ENCODE measurements at regions not wholly inside any gene's neighbourhood (a gene's known extent, or its start where the extent isn't known, plus 50 kb on each side); places are given as distances from the start of the nearest gene placed in this dataset.

GRCh38 chr15:27673766-27674445 lies 425.2 kb downstream of the OCA2 start:
- TF ChIP-seq CTCF (IDR thresholded peaks at IDR 0.05; ENCODE audit: low read depth, low read length), result no peak
- no peak for DNase-seq (ENCODE audit: low read depth in 2 of 2)

GRCh38 chr15:27672537-27672936 lies 426.6 kb downstream of the OCA2 start:
- H3K4me3 ChIP-seq (replicated peaks in 1 of 2; ENCODE audit: low read depth in 2 of 2, low read length in 2 of 2), result no peak overlapping the region
- TF ChIP-seq CTCF (IDR thresholded peaks at IDR 0.05; ENCODE audit: low read depth, low read length), result no peak
- DNase-seq (ENCODE audit: low read depth in 2 of 2), result no peak

More at GRCh38 chr15:27673766-27674445, 425.2 kb downstream of the OCA2 start:
- H3K4me3 ChIP-seq (replicated peaks in 1 of 2; ENCODE audit: low read depth in 2 of 2, low read length in 2 of 2), result no peak overlapping the region

- H3K4me3 ChIP-seq (replicated peaks in 1 of 2; ENCODE audit: low read depth in 2 of 2, low read length in 2 of 2), result no peak overlapping the region
- no peak for DNase-seq (ENCODE audit: low read depth in 2 of 2)
- no peak for TF ChIP-seq CTCF (IDR thresholded peaks at IDR 0.05; ENCODE audit: low read depth, low read length)
These were observed 427.2 kb downstream of the OCA2 start for GRCh38 chr15:27671819-27672437.

GRCh38 chr15:27670486-27671209 lies 428.5 kb downstream of the OCA2 start:
- DNase-seq (ENCODE audit: low read depth in 2 of 2), result no peak
- no peak overlapping the region for H3K4me3 ChIP-seq (replicated peaks in 1 of 2; ENCODE audit: low read depth in 2 of 2, low read length in 2 of 2)
- no peak for TF ChIP-seq CTCF (IDR thresholded peaks at IDR 0.05; ENCODE audit: low read depth, low read length)

GRCh38 chr15:27669641-27670040 lies 429.5 kb downstream of the OCA2 start:
- no peak overlapping the region for H3K4me3 ChIP-seq (replicated peaks in 1 of 2; ENCODE audit: low read depth in 2 of 2, low read length in 2 of 2)
- TF ChIP-seq CTCF (IDR thresholded peaks at IDR 0.05; ENCODE audit: low read depth, low read length), result no peak
- no peak for DNase-seq (ENCODE audit: low read depth in 2 of 2)

GRCh38 chr15:27668471-27669220 lies 430.5 kb downstream of the OCA2 start:
- no peak for DNase-seq (ENCODE audit: low read depth in 2 of 2)
- no peak for TF ChIP-seq CTCF (IDR thresholded peaks at IDR 0.05; ENCODE audit: low read depth, low read length)
- H3K4me3 ChIP-seq (replicated peaks in 1 of 2; ENCODE audit: low read depth in 2 of 2, low read length in 2 of 2), result no peak overlapping the region
